UCSD-AML1 (cell line): ENCODE measurements at regions not wholly inside any gene's neighbourhood (a gene's known extent, or its start where the extent isn't known, plus 50 kb on each side); places are given as distances from the start of the nearest gene placed in this dataset.

Experiments used
- DNase-seq: peaks from one replicate; lab custom pipeline; 2025; ENCODE audit not compliant: unreplicated experiment; lab: John Stamatoyannopoulos, UW

GRCh38 chr2:181241366-181241765 is 215.8 kb upstream of the ITGA4 start:
- no peak for DNase-seq

- no peak for DNase-seq
These were observed 215.4 kb upstream of the ITGA4 start for GRCh38 chr2:181241797-181242196.

- no peak for DNase-seq
These were observed 214.9 kb upstream of the ITGA4 start for GRCh38 chr2:181242262-181242661.

- DNase-seq, result no peak
These were observed 213.9 kb upstream of the ITGA4 start for GRCh38 chr2:181243319-181243718.

GRCh38 chr2:181250691-181251090 is 206.5 kb upstream of the ITGA4 start:
- no peak for DNase-seq

GRCh38 chr2:181252262-181253148 is 204.7 kb upstream of the ITGA4 start:
- DNase-seq, result peak; percentile 21

- no peak for DNase-seq
These were observed 203.7 kb upstream of the ITGA4 start for GRCh38 chr2:181253438-181253837.

GRCh38 chr2:181255651-181256050 is 201.5 kb upstream of the ITGA4 start:
- DNase-seq, result no peak

GRCh38 chr2:181258720-181259119 is 198.5 kb upstream of the ITGA4 start:
- DNase-seq, result no peak

- no peak for DNase-seq
These were observed 194.4 kb upstream of the ITGA4 start for GRCh38 chr2:181262782-181263181.

- no peak for DNase-seq
These were observed 193.2 kb upstream of the ITGA4 start for GRCh38 chr2:181264001-181264400.

- no peak for DNase-seq
These were observed 192.7 kb upstream of the ITGA4 start for GRCh38 chr2:181264441-181264840.

- DNase-seq, result no peak
These were observed 190.6 kb upstream of the ITGA4 start for GRCh38 chr2:181266614-181267013.

GRCh38 chr2:181268174-181268867 is 188.9 kb upstream of the ITGA4 start:
- no peak for DNase-seq

GRCh38 chr2:181273986-181274385 is 183.2 kb upstream of the ITGA4 start:
- no peak for DNase-seq

- DNase-seq, result no peak
These were observed 181.5 kb upstream of the ITGA4 start for GRCh38 chr2:181275643-181276070.

- no peak for DNase-seq
These were observed 175.9 kb upstream of the ITGA4 start for GRCh38 chr2:181281206-181281832.

- no peak for DNase-seq
These were observed 172.1 kb upstream of the ITGA4 start for GRCh38 chr2:181285116-181285515.

GRCh38 chr2:181289698-181290097 is 167.5 kb upstream of the ITGA4 start:
- no peak for DNase-seq

- no peak for DNase-seq
These were observed 167.0 kb upstream of the ITGA4 start for GRCh38 chr2:181290182-181290581.

GRCh38 chr2:181294979-181295378 is 162.2 kb upstream of the ITGA4 start:
- DNase-seq, result no peak
